LNCAP (cell line): ENCODE measurements at regions not wholly inside any gene's neighbourhood (a gene's known extent, or its start where the extent isn't known, plus 50 kb on each side); places are given as distances from the start of the nearest gene placed in this dataset.

Experiments
- TF ChIP-seq, protein P1 (sequence below): fragments of 450-650 bp; IDR thresholded peaks from 2 replicates; pipeline ENCODE4 v1.5.1; 2017; ENCODE audit warnings: mild to moderate bottlenecking

DNA sequence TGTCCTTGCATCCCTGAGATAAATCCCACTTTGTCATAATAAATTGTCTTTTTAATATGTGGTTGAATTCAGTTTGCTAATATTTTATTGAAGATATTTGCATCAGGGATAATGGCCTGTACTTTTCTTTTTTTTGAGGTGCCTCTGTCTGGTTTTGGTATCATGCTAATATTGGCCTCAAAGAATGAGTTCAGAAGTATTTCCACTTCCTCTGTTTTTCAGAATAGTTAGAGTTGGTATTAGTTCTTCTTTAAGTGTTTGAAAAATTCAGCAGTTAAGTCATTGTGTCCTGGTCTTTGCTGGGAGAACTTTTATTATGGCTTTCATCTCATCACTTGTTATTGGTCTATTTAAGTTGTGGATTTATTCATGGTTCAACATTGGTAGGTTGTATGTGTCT is 464.1 kb upstream of the CRIM1 start:
- TF ChIP-seq, protein P1, sequence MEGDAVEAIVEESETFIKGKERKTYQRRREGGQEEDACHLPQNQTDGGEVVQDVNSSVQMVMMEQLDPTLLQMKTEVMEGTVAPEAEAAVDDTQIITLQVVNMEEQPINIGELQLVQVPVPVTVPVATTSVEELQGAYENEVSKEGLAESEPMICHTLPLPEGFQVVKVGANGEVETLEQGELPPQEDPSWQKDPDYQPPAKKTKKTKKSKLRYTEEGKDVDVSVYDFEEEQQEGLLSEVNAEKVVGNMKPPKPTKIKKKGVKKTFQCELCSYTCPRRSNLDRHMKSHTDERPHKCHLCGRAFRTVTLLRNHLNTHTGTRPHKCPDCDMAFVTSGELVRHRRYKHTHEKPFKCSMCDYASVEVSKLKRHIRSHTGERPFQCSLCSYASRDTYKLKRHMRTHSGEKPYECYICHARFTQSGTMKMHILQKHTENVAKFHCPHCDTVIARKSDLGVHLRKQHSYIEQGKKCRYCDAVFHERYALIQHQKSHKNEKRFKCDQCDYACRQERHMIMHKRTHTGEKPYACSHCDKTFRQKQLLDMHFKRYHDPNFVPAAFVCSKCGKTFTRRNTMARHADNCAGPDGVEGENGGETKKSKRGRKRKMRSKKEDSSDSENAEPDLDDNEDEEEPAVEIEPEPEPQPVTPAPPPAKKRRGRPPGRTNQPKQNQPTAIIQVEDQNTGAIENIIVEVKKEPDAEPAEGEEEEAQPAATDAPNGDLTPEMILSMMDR = no peak

GRCh38 chr2:35887146-35887545 is 468.4 kb upstream of the CRIM1 start:
- TF ChIP-seq, protein P1 = no peak

GRCh38 chr2:35873921-35874320 is 481.7 kb upstream of the CRIM1 start:
- TF ChIP-seq, protein P1 = 0 out of 2 replicates have a peak, but pooled peaks have one; percentile 8

GRCh38 chr2:35871672-35872071 is 483.9 kb upstream of the CRIM1 start:
- TF ChIP-seq, protein P1 = no peak; the same call in 1 of the 2 replicates

GRCh38 chr2:35870713-35871112 is 484.9 kb upstream of the CRIM1 start:
- TF ChIP-seq, protein P1 = no peak

DNA sequence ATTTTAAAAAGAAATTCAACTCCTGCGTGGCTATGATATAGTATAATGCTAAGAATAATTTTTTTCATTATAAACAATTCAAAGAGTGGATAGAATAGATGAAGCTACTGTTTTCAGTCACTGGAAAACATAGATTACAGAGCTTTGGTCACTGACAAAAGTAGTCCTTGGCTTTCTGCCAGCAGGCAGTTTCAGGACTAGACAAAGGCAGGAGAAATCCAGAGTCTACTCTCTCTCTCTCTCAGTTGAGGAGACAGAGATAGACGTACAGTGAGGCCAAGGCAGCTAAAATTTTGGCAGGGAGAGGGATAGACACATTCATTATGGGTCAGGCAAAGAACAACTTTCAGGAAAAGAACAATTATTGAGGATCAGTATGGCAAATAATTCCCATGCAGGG is 491.4 kb upstream of the CRIM1 start:
- TF ChIP-seq, protein P1 = no peak

- TF ChIP-seq, protein P1 = no peak
Measured at GRCh38 chr2:35858216-35858615, 497.4 kb upstream of the CRIM1 start.

GRCh38 chr2:35857498-35857897 is 498.1 kb upstream of the CRIM1 start:
- TF ChIP-seq, protein P1 = no peak
